Neural cell (in vitro differentiated cells): ENCODE measurements at regions not wholly inside any gene's neighbourhood (a gene's known extent, or its start where the extent isn't known, plus 50 kb on each side); places are given as distances from the start of the nearest gene placed in this dataset.

Experiments used
- H2AFZ ChIP-seq: fragments of 200-600, 300-800 bp; sonication (generic), shearing (Covaris generic); 2 replicates; pipeline ENCODE4 v1.6.0; 2014; ENCODE audit warnings: low read depth, mild to moderate bottlenecking, antibody characterized with exemption, low read length, moderate library complexity
- H3F3A ChIP-seq: fragments of 200-600 bp; shearing (Covaris generic); 2 replicates; pipeline ENCODE4 v1.6.1; 2016; ENCODE audit warnings: mild to moderate bottlenecking, moderate library complexity, mixed read lengths, antibody characterized with exemption, low read length; ENCODE audit not compliant: insufficient read depth, poor library complexity, severe bottlenecking
- H3K27ac ChIP-seq: fragments of 200-600, 300-800 bp; sonication (generic), shearing (Covaris generic); 2 replicates; pipeline ENCODE4 v1.5.1; 2014; ENCODE audit warnings: mild to moderate bottlenecking, low read length, moderate library complexity
- H3K27me3 ChIP-seq: fragments of 300-800, 200-600 bp; sonication (generic), shearing (Covaris generic); 2 replicates; pipeline ENCODE4 v1.6.0; 2014; ENCODE audit warnings: mild to moderate bottlenecking, low read depth, low read length, moderate library complexity; ENCODE audit not compliant: insufficient read depth
- H3K36me3 ChIP-seq: fragments of 300-800, 200-600 bp; sonication (generic), shearing (Covaris generic); 2 replicates; pipeline ENCODE4 v1.5.1; 2014; ENCODE audit warnings: mild to moderate bottlenecking, antibody characterized with exemption, low read length, moderate library complexity; ENCODE audit not compliant: insufficient read depth
- H3K4me2 ChIP-seq: fragments of 300-800, 200-600 bp; sonication (generic), shearing (Covaris generic); 2 replicates; pipeline ENCODE4 v1.6.0; 2014; ENCODE audit warnings: mild to moderate bottlenecking, low read length
- H3K4me3 ChIP-seq: fragments of 300-800, 200-600 bp; sonication (generic), shearing (Covaris generic); 2 replicates; pipeline ENCODE4 v1.5.1; 2014; ENCODE audit warnings: mild to moderate bottlenecking, low read length, moderate library complexity
- H3K79me2 ChIP-seq: fragments of 200-600 bp; shearing (Covaris generic); replicated peaks from 2 replicates; pipeline ENCODE4 v1.6.0; 2014; ENCODE audit warnings: mild to moderate bottlenecking, low read length, moderate library complexity; ENCODE audit not compliant: insufficient read depth
- H3K9ac ChIP-seq: fragments of 300-800, 200-600 bp; sonication (generic), shearing (Covaris generic); 2 replicates; pipeline ENCODE4 v1.6.1; 2016; ENCODE audit warnings: mild to moderate bottlenecking, low read length, mixed read lengths
- H3K9me2 ChIP-seq: fragments of 200-600 bp; shearing (Covaris generic); 2 replicates; pipeline ENCODE4 v1.6.1; 2016; ENCODE audit warnings: mild to moderate bottlenecking, low read length, mixed read lengths; ENCODE audit not compliant: insufficient read depth
- H3K9me3 ChIP-seq: fragments of 200-600, 300-800 bp; sonication (generic), shearing (Covaris generic); 2 replicates; pipeline ENCODE4 v1.6.1; 2016; ENCODE audit warnings: mild to moderate bottlenecking, mixed run types, low read length, moderate library complexity, mixed read lengths
- H4K20me1 ChIP-seq: fragments of 200-600 bp; shearing (Covaris generic); 2 replicates; pipeline ENCODE4 v1.6.1; 2016; ENCODE audit warnings: mild to moderate bottlenecking, mixed run types; ENCODE audit not compliant: insufficient read depth
- CTCF ChIP-seq: fragments of 450-650 bp; IDR thresholded peaks from 2 replicates; pipeline ENCODE4 v1.5.1; 2014; ENCODE audit warnings: antibody characterized with exemption, mild to moderate bottlenecking, moderate library complexity; ENCODE audit not compliant: poor library complexity, severe bottlenecking
- EP300 ChIP-seq: fragments of 450-650 bp; conservative IDR thresholded peaks from 2 replicates; pipeline ENCODE4 v1.6.1; 2014; ENCODE audit warnings: antibody characterized with exemption, mild to moderate bottlenecking, moderate library complexity; ENCODE audit not compliant: poor library complexity, severe bottlenecking
- EZH2 ChIP-seq: fragments of 200-600, 300-800 bp; shearing (Covaris generic), sonication (generic); IDR thresholded peaks from 2 replicates; pipeline ENCODE4 v1.6.1; 2014; ENCODE audit warnings: antibody characterized with exemption, low read length, borderline replicate concordance, mild to moderate bottlenecking; ENCODE audit not compliant: insufficient read depth, poor library complexity, severe bottlenecking
- MXI1 ChIP-seq: fragments of 450-650 bp; conservative IDR thresholded peaks from 2 replicates; pipeline ENCODE4 v1.6.1; 2014; ENCODE audit warnings: antibody characterized with exemption, mild to moderate bottlenecking; ENCODE audit not compliant: poor library complexity, severe bottlenecking
- POLR2AphosphoS5 ChIP-seq: IDR thresholded peaks from 2 replicates; pipeline ENCODE4 v1.6.1; 2012
- RAD21 ChIP-seq: fragments of 450-650 bp; conservative IDR thresholded peaks from 2 replicates; pipeline ENCODE4 v1.6.1; 2014; ENCODE audit warnings: antibody characterized with exemption, mild to moderate bottlenecking, moderate library complexity
- REST ChIP-seq: IDR thresholded peaks from 2 replicates; pipeline ENCODE4 v1.6.1; 2012; ENCODE audit warnings: borderline replicate concordance
- SMC3 ChIP-seq: fragments of 450-650 bp; conservative IDR thresholded peaks from 2 replicates; pipeline ENCODE4 v1.6.1; 2014; ENCODE audit warnings: antibody characterized with exemption, mild to moderate bottlenecking, moderate library complexity; ENCODE audit not compliant: poor library complexity
- TAF1 ChIP-seq: IDR thresholded peaks from 2 replicates; pipeline ENCODE4 v1.6.1; 2012; ENCODE audit warnings: low read depth

- Histone ChIP-seq H4K20me1 (no peaks in the 10 kb centered on the region), H3K79me2 (no peaks in the 10 kb centered on the region), H3K27ac (no peak overlapping the region), H3K4me3 (no peak overlapping the region), H3K27me3 (no peaks in the 10 kb centered on the region), H2AFZ (no peak overlapping the region), H3K4me2 (no peak overlapping the region), H3K9me2 (no peaks in the 10 kb centered on the region), H3K9me3 (no peaks in the 10 kb centered on the region), H3K36me3 (no peaks in the 10 kb centered on the region), H3F3A (no peaks in the 10 kb centered on the region), H3K9ac (no peak overlapping the region)
- TF ChIP-seq SMC3 = no peak
- no peak for TF ChIP-seq TAF1
- TF ChIP-seq EP300 = no peak
- TF ChIP-seq REST = no peak
- no peak for TF ChIP-seq EZH2
- TF ChIP-seq POLR2AphosphoS5 = no peak
- TF ChIP-seq CTCF = no peak
- TF ChIP-seq RAD21 = no peak
- no peak for TF ChIP-seq MXI1
Observed at GRCh38 chr12:92339198-92339821, 193.7 kb upstream of the BTG1 start.

GRCh38 chr12:92338671-92339070, 193.0 kb upstream of the BTG1 start:
- Histone ChIP-seq H2AFZ (no peak overlapping the region), H3K9ac (no peak overlapping the region), H3K9me2 (no peaks in the 10 kb centered on the region), H3F3A (no peaks in the 10 kb centered on the region), H3K4me3 (no peak overlapping the region), H3K79me2 (no peaks in the 10 kb centered on the region), H3K27me3 (no peaks in the 10 kb centered on the region), H3K27ac (no peak overlapping the region), H3K4me2 (no peak overlapping the region), H3K36me3 (no peaks in the 10 kb centered on the region), H4K20me1 (no peaks in the 10 kb centered on the region), H3K9me3 (no peaks in the 10 kb centered on the region)
- TF ChIP-seq EZH2 (no peak), EP300 (no peak), MXI1 (no peak), CTCF (no peak), RAD21 (no peak), SMC3 (no peak), POLR2AphosphoS5 (no peak), REST (no peak), TAF1 (no peak)
